ENCODE measurements at regions not wholly inside any gene's neighbourhood (a gene's known extent, or its start where the extent isn't known, plus 50 kb on each side); places are given as distances from the start of the nearest gene placed in this dataset.

DNA sequence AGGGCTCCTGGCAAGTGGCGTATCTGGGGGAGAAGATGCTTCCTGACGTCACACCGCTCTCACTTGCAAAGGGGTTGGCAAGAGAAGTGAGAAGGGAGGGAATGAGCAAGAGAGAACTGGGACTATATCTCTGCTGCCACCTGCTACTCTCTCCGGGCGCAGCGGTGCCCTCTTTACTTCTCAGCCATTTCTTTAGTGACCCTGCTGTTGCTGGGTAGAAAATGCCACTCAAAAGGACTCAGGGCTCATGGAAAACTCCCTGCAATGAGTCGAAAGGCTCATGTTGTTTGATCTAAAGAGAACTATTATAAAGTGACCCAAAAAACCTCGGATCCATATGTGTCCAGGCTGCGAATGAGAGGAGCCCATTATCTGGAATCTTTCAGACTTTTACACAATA, 401.8 kb downstream of the SAMD5 start (continued):
- TF ChIP-seq, protein P1, sequence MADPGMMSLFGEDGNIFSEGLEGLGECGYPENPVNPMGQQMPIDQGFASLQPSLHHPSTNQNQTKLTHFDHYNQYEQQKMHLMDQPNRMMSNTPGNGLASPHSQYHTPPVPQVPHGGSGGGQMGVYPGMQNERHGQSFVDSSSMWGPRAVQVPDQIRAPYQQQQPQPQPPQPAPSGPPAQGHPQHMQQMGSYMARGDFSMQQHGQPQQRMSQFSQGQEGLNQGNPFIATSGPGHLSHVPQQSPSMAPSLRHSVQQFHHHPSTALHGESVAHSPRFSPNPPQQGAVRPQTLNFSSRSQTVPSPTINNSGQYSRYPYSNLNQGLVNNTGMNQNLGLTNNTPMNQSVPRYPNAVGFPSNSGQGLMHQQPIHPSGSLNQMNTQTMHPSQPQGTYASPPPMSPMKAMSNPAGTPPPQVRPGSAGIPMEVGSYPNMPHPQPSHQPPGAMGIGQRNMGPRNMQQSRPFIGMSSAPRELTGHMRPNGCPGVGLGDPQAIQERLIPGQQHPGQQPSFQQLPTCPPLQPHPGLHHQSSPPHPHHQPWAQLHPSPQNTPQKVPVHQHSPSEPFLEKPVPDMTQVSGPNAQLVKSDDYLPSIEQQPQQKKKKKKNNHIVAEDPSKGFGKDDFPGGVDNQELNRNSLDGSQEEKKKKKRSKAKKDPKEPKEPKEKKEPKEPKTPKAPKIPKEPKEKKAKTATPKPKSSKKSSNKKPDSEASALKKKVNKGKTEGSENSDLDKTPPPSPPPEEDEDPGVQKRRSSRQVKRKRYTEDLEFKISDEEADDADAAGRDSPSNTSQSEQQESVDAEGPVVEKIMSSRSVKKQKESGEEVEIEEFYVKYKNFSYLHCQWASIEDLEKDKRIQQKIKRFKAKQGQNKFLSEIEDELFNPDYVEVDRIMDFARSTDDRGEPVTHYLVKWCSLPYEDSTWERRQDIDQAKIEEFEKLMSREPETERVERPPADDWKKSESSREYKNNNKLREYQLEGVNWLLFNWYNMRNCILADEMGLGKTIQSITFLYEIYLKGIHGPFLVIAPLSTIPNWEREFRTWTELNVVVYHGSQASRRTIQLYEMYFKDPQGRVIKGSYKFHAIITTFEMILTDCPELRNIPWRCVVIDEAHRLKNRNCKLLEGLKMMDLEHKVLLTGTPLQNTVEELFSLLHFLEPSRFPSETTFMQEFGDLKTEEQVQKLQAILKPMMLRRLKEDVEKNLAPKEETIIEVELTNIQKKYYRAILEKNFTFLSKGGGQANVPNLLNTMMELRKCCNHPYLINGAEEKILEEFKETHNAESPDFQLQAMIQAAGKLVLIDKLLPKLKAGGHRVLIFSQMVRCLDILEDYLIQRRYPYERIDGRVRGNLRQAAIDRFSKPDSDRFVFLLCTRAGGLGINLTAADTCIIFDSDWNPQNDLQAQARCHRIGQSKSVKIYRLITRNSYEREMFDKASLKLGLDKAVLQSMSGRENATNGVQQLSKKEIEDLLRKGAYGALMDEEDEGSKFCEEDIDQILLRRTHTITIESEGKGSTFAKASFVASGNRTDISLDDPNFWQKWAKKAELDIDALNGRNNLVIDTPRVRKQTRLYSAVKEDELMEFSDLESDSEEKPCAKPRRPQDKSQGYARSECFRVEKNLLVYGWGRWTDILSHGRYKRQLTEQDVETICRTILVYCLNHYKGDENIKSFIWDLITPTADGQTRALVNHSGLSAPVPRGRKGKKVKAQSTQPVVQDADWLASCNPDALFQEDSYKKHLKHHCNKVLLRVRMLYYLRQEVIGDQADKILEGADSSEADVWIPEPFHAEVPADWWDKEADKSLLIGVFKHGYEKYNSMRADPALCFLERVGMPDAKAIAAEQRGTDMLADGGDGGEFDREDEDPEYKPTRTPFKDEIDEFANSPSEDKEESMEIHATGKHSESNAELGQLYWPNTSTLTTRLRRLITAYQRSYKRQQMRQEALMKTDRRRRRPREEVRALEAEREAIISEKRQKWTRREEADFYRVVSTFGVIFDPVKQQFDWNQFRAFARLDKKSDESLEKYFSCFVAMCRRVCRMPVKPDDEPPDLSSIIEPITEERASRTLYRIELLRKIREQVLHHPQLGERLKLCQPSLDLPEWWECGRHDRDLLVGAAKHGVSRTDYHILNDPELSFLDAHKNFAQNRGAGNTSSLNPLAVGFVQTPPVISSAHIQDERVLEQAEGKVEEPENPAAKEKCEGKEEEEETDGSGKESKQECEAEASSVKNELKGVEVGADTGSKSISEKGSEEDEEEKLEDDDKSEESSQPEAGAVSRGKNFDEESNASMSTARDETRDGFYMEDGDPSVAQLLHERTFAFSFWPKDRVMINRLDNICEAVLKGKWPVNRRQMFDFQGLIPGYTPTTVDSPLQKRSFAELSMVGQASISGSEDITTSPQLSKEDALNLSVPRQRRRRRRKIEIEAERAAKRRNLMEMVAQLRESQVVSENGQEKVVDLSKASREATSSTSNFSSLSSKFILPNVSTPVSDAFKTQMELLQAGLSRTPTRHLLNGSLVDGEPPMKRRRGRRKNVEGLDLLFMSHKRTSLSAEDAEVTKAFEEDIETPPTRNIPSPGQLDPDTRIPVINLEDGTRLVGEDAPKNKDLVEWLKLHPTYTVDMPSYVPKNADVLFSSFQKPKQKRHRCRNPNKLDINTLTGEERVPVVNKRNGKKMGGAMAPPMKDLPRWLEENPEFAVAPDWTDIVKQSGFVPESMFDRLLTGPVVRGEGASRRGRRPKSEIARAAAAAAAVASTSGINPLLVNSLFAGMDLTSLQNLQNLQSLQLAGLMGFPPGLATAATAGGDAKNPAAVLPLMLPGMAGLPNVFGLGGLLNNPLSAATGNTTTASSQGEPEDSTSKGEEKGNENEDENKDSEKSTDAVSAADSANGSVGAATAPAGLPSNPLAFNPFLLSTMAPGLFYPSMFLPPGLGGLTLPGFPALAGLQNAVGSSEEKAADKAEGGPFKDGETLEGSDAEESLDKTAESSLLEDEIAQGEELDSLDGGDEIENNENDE (IDR thresholded peaks at IDR 0.05; ENCODE audit: insufficient replicate concordance, low read length) = no peak
- TF ChIP-seq, protein P2, sequence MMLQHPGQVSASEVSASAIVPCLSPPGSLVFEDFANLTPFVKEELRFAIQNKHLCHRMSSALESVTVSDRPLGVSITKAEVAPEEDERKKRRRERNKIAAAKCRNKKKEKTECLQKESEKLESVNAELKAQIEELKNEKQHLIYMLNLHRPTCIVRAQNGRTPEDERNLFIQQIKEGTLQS (IDR thresholded peaks at IDR 0.05; ENCODE audit: insufficient read depth, low read depth, low read length) = no peak
- TF ChIP-seq CBX8 (IDR thresholded peaks at IDR 0.05; ENCODE audit: borderline replicate concordance, low read depth, low read length) (no peak), HDAC6 (IDR thresholded peaks at IDR 0.05; ENCODE audit: low read depth, low read length) (no peak), KDM5A (IDR thresholded peaks at IDR 0.05; ENCODE audit: low read length) (no peak), RFX5 (IDR thresholded peaks at IDR 0.05; ENCODE audit: borderline replicate concordance, low read depth, low read length) (peak; percentile 90), BRCA1 (IDR thresholded peaks at IDR 0.05; ENCODE audit: low read depth, low read length) (no peak), CREB1 (IDR thresholded peaks at IDR 0.05) (0 out of 2 replicates have a peak, but pooled peaks have one; percentile 51), ASH2L (IDR thresholded peaks at IDR 0.05; ENCODE audit: low read length) (no peak)
- TF ChIP-seq, protein P3, sequence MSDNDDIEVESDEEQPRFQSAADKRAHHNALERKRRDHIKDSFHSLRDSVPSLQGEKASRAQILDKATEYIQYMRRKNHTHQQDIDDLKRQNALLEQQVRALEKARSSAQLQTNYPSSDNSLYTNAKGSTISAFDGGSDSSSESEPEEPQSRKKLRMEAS (IDR thresholded peaks at IDR 0.05) = no peak
- TF ChIP-seq, protein P4, sequence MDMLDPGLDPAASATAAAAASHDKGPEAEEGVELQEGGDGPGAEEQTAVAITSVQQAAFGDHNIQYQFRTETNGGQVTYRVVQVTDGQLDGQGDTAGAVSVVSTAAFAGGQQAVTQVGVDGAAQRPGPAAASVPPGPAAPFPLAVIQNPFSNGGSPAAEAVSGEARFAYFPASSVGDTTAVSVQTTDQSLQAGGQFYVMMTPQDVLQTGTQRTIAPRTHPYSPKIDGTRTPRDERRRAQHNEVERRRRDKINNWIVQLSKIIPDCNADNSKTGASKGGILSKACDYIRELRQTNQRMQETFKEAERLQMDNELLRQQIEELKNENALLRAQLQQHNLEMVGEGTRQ (IDR thresholded peaks at IDR 0.05; ENCODE audit: low read length) = no peak

Data from H1 (cell line).